ENCODE measurements at regions not wholly inside any gene's neighbourhood (a gene's known extent, or its start where the extent isn't known, plus 50 kb on each side); places are given as distances from the start of the nearest gene placed in this dataset.
"Not testable (repeated sequence)": the region's sequence is repeated elsewhere in the genome, so short reads cannot be mapped to it uniquely, and the experiment has no call there.

GRCh38 chr14:88929656-88930436 lies 105.4 kb downstream of the TTC8 start:
- no peak for DNase-seq (ENCODE audit: low read depth in 1 of 2, low spot score in 1 of 2)

- DNase-seq (ENCODE audit: low read depth in 1 of 2, low spot score in 1 of 2), result no peak
These were observed 107.1 kb downstream of the TTC8 start for GRCh38 chr14:88931321-88932110.

GRCh38 chr14:88933191-88933590 lies 108.7 kb downstream of the TTC8 start:
- DNase-seq (ENCODE audit: low read depth in 1 of 2, low spot score in 1 of 2), result no peak

- DNase-seq (ENCODE audit: low read depth in 1 of 2, low spot score in 1 of 2), result no peak
These were observed 109.9 kb downstream of the TTC8 start for GRCh38 chr14:88934351-88934806.

- DNase-seq (ENCODE audit: low read depth in 1 of 2, low spot score in 1 of 2), result no peak
These were observed 110.6 kb downstream of the TTC8 start for GRCh38 chr14:88935083-88935482.

GRCh38 chr14:88937706-88938105 lies 113.3 kb downstream of the TTC8 start:
- DNase-seq (ENCODE audit: low read depth in 1 of 2, low spot score in 1 of 2), result no peak

- DNase-seq (ENCODE audit: low read depth in 1 of 2, low spot score in 1 of 2), result no peak
These were observed 116.2 kb downstream of the TTC8 start for GRCh38 chr14:88940671-88941070.

GRCh38 chr14:88941414-88941813 lies 117.0 kb downstream of the TTC8 start:
- DNase-seq (ENCODE audit: low read depth in 1 of 2, low spot score in 1 of 2), result no peak

GRCh38 chr14:88947646-88948598 lies 123.5 kb downstream of the TTC8 start:
- DNase-seq (ENCODE audit: low read depth in 1 of 2, low spot score in 1 of 2), result no peak

GRCh38 chr14:88950069-88950468 lies 125.6 kb downstream of the TTC8 start:
- DNase-seq (ENCODE audit: low read depth in 1 of 2, low spot score in 1 of 2), result no peak

- no peak for DNase-seq (ENCODE audit: low read depth in 1 of 2, low spot score in 1 of 2)
These were observed 126.9 kb downstream of the TTC8 start for GRCh38 chr14:88951370-88951769.

- DNase-seq (ENCODE audit: low read depth in 1 of 2, low spot score in 1 of 2), result no peak
These were observed 128.4 kb downstream of the TTC8 start for GRCh38 chr14:88952901-88953300.

GRCh38 chr14:88955455-88955854 lies 131.0 kb downstream of the TTC8 start:
- no peak for DNase-seq (ENCODE audit: low read depth in 1 of 2, low spot score in 1 of 2)

GRCh38 chr14:88960496-88960895 lies 136.0 kb downstream of the TTC8 start:
- DNase-seq (ENCODE audit: low read depth in 1 of 2, low spot score in 1 of 2), result no peak

GRCh38 chr14:88961214-88961613 lies 136.8 kb downstream of the TTC8 start:
- no peak for DNase-seq (ENCODE audit: low read depth in 1 of 2, low spot score in 1 of 2)

- no peak for DNase-seq (ENCODE audit: low read depth in 1 of 2, low spot score in 1 of 2)
These were observed 137.9 kb downstream of the TTC8 start for GRCh38 chr14:88962356-88962755.

GRCh38 chr14:88967299-88967698 lies 142.8 kb downstream of the TTC8 start:
- DNase-seq (ENCODE audit: low read depth in 1 of 2, low spot score in 1 of 2), result no peak

- DNase-seq (ENCODE audit: low read depth in 1 of 2, low spot score in 1 of 2), result no peak
These were observed 150.8 kb downstream of the TTC8 start for GRCh38 chr14:88975043-88975830.

GRCh38 chr14:88975926-88976325 lies 151.5 kb downstream of the TTC8 start:
- no peak for DNase-seq (ENCODE audit: low read depth in 1 of 2, low spot score in 1 of 2)

- not testable (repeated sequence) for DNase-seq (ENCODE audit: low read depth in 1 of 2, low spot score in 1 of 2)
These were observed 156.5 kb downstream of the TTC8 start for GRCh38 chr14:88980907-88981306.

Measured in activated CD4-positive, alpha-beta T cell treated with anti-CD3 and anti-CD28 coated beads, Interleukin-2, amount 50 U/mL, for 24 hours (primary cell).